ENCODE measurements at regions not wholly inside any gene's neighbourhood (a gene's known extent, or its start where the extent isn't known, plus 50 kb on each side); places are given as distances from the start of the nearest gene placed in this dataset.

- no peak for DNase-seq
These were observed 177.3 kb upstream of the ZNF32 start for GRCh38 chr10:43825984-43826383.

GRCh38 chr10:43825421-43825820, 176.7 kb upstream of the ZNF32 start:
- DNase-seq, result no peak

GRCh38 chr10:43824934-43825333, 176.3 kb upstream of the ZNF32 start:
- no peak for DNase-seq

- DNase-seq, result no peak
These were observed 174.2 kb upstream of the ZNF32 start for GRCh38 chr10:43822631-43823580.

- no peak for DNase-seq
These were observed 172.4 kb upstream of the ZNF32 start for GRCh38 chr10:43821103-43821502.

GRCh38 chr10:43820663-43821062, 172.0 kb upstream of the ZNF32 start:
- no peak for DNase-seq

GRCh38 chr10:43819464-43820230, 171.0 kb upstream of the ZNF32 start:
- no peak for DNase-seq

GRCh38 chr10:43818687-43819086, 170.0 kb upstream of the ZNF32 start:
- DNase-seq, result no peak

GRCh38 chr10:43817368-43817767, 168.7 kb upstream of the ZNF32 start:
- DNase-seq, result no peak

- DNase-seq, result no peak
These were observed 168.0 kb upstream of the ZNF32 start for GRCh38 chr10:43816351-43817321.

GRCh38 chr10:43815181-43815885, 166.7 kb upstream of the ZNF32 start:
- DNase-seq, result no peak

GRCh38 chr10:43814663-43815062, 166.0 kb upstream of the ZNF32 start:
- DNase-seq, result no peak

- DNase-seq, result no peak
These were observed 163.2 kb upstream of the ZNF32 start for GRCh38 chr10:43811871-43812270.

GRCh38 chr10:43809211-43809930, 160.7 kb upstream of the ZNF32 start:
- DNase-seq, result no peak

GRCh38 chr10:43808136-43808535, 159.5 kb upstream of the ZNF32 start:
- no peak for DNase-seq

- DNase-seq, result no peak
These were observed 158.4 kb upstream of the ZNF32 start for GRCh38 chr10:43806831-43807640.

GRCh38 chr10:43803791-43804190, 155.1 kb upstream of the ZNF32 start:
- no peak for DNase-seq

- no peak for DNase-seq
These were observed 154.5 kb upstream of the ZNF32 start for GRCh38 chr10:43802988-43803696.

GRCh38 chr10:43801626-43802025, 152.9 kb upstream of the ZNF32 start:
- no peak for DNase-seq

GRCh38 chr10:43801140-43801539, 152.5 kb upstream of the ZNF32 start:
- no peak for DNase-seq
